ENCODE measurements at regions not wholly inside any gene's neighbourhood (a gene's known extent, or its start where the extent isn't known, plus 50 kb on each side); places are given as distances from the start of the nearest gene placed in this dataset.

GRCh38 chr16:55130456-55130855 lies 193.5 kb upstream of the IRX6 start:
- no peaks in the 10 kb centered on the region for H3K4me1 Mint-ChIP-seq (ENCODE audit: low read depth)
- ChIA-PET CTCF (no interaction called here), POLR2A (no interaction called here)
- intact Hi-C loops (cut with micrococcal nuclease), result no loop called here
- no peaks in the 10 kb centered on the region for H3K36me3 Mint-ChIP-seq (ENCODE audit: low read depth)
- no peak overlapping the region for H3K4me3 Mint-ChIP-seq
- H3K9me3 Mint-ChIP-seq, result no peaks in the 10 kb centered on the region
- H3K27ac Mint-ChIP-seq, result no peak overlapping the region
- TF ChIP-seq CTCF (IDR thresholded peaks at IDR 0.05), result no peak
- DNase-seq, result no peak
- no peak for ATAC-seq
- peaks cover 1% of the 10 kb centered on the region for H3K27me3 Mint-ChIP-seq

- Mint-ChIP-seq H3K27me3 (peaks cover 1% of the 10 kb centered on the region), H3K36me3 (ENCODE audit: low read depth) (no peaks in the 10 kb centered on the region), H3K4me1 (ENCODE audit: low read depth) (no peaks in the 10 kb centered on the region), H3K9me3 (no peaks in the 10 kb centered on the region), H3K27ac (no peak overlapping the region), H3K4me3 (no peak overlapping the region)
- no peak for TF ChIP-seq CTCF (IDR thresholded peaks at IDR 0.05)
- intact Hi-C loops (cut with micrococcal nuclease), result no loop called here
- ChIA-PET CTCF (no interaction called here), POLR2A (no interaction called here)
- no peak for DNase-seq
- no peak for ATAC-seq
Observed at GRCh38 chr16:55130911-55131310, 193.1 kb upstream of the IRX6 start.

DNA sequence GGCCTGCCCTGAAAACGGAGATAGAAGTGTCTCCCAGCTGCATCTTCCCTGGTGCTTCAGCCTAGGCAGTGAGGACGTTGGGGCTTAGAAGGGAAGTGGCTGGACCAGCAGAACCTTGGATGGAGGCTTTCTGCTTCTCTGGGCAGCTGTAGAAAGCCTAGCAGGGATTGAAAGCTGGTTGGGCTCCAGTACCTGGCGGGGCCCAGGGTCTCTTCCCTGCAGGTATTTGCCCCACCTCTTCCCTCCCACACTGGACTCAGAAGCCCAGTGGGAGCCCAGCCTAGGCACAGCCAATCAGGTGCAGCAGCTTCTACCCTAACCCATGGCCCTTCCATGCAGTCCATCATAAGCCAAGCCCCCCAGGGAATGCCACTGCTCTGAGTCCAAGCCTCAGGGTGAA lies 190.3 kb upstream of the IRX6 start:
- CTCF ChIA-PET, result no interaction called here
- H3K4me1 Mint-ChIP-seq (ENCODE audit: low read depth), result no peaks in the 10 kb centered on the region
- H3K9me3 Mint-ChIP-seq, result no peaks in the 10 kb centered on the region
- H3K27ac Mint-ChIP-seq, result no peak overlapping the region
- DNase-seq (no peak), ATAC-seq (no peak)
- peaks cover 4% of the 10 kb centered on the region for H3K27me3 Mint-ChIP-seq
- no peaks in the 10 kb centered on the region for H3K36me3 Mint-ChIP-seq (ENCODE audit: low read depth)
- no peak for TF ChIP-seq CTCF (IDR thresholded peaks at IDR 0.05)
- no peak overlapping the region for H3K4me3 Mint-ChIP-seq
- intact Hi-C loops (cut with micrococcal nuclease), result no loop called here
- POLR2A ChIA-PET, result no interaction called here

DNA sequence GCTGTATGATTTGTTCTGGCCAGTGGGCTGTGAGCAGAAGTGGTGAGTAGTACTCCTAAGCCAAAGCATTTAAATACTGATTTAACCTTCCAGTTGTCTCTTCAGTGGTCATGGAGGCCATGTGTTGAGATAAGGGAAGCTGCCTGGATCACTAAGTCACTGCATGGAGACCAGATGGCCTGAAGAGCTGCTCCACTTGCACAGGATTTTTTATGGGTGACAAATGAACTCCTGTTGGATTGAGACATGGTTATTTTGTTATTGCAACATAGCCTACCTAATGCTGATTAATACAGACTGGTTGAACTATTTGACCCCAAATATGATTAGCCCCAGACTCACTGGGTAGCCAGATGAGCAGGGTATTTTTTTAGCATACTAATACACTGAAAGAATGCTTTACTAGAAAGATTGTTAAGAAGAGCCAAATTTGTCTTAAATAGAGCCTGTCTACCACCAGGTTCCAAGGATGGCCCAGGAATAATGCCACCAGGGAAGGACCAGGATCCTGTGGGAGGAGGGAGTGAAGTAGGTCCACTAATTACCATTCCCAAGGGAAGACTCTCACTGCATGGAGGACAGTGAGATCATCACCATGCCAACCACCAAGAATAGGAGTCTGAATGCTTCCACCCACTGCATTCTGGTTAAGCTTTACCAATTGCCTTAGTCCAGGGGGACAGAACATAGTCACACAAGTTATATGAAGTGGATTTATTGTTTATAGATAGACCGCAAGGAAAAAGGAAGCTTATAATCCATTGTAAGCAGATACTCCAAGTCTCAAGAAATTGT lies 187.4 kb upstream of the IRX6 start:
- ChIA-PET CTCF (no interaction called here), POLR2A (no interaction called here)
- Mint-ChIP-seq H3K9me3 (no peaks in the 10 kb centered on the region), H3K36me3 (ENCODE audit: low read depth) (no peaks in the 10 kb centered on the region), H3K4me1 (ENCODE audit: low read depth) (no peaks in the 10 kb centered on the region), H3K4me3 (no peak overlapping the region), H3K27ac (no peak overlapping the region), H3K27me3 (peaks cover 3% of the 10 kb centered on the region)
- DNase-seq (no peak), ATAC-seq (no peak)
- intact Hi-C loops (cut with micrococcal nuclease), result no loop called here
- no peak for TF ChIP-seq CTCF (IDR thresholded peaks at IDR 0.05)

DNA sequence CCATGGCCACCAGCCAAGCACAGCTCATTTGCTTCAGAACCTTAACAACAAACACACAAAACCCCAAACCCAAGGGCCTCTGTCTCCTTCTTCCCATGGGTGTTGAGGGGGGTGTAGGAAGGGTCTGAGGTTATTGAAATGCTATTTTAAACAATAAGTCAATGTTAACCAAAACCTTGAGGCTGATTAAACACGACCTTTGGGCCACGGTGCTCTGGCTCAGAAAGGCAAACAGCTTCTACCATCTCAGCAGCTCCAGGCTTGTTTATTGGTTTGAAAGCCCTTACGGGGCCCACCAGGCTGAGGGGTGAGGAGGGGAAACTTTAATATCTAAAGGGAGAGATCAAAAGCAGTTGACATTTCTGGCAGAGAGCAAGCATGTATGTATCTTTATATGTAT lies 185.7 kb upstream of the IRX6 start:
- no peak overlapping the region for H3K4me3 Mint-ChIP-seq
- POLR2A ChIA-PET, result no interaction called here
- H3K9me3 Mint-ChIP-seq, result no peaks in the 10 kb centered on the region
- no peaks in the 10 kb centered on the region for H3K4me1 Mint-ChIP-seq (ENCODE audit: low read depth)
- no peak for TF ChIP-seq CTCF (IDR thresholded peaks at IDR 0.05)
- CTCF ChIA-PET, result no interaction called here
- intact Hi-C loops (cut with micrococcal nuclease), result no loop called here
- DNase-seq (no peak), ATAC-seq (no peak)
- peaks cover 3% of the 10 kb centered on the region for H3K27me3 Mint-ChIP-seq
- no peak overlapping the region for H3K27ac Mint-ChIP-seq
- H3K36me3 Mint-ChIP-seq (ENCODE audit: low read depth), result no peaks in the 10 kb centered on the region

Data from activated CD8-positive, alpha-beta T cell treated with anti-CD3 and anti-CD28 coated beads for 36 hours (primary cell).